ENCODE measurements at regions not wholly inside any gene's neighbourhood (a gene's known extent, or its start where the extent isn't known, plus 50 kb on each side); places are given as distances from the start of the nearest gene placed in this dataset.

- no peak for DNase-seq (ENCODE audit: low spot score)
- intact Hi-C loops (cut with DNase I): no loop called here
Observed at GRCh38 chr4:38590046-38590445, 74.0 kb upstream of the KLF3 start.

DNA sequence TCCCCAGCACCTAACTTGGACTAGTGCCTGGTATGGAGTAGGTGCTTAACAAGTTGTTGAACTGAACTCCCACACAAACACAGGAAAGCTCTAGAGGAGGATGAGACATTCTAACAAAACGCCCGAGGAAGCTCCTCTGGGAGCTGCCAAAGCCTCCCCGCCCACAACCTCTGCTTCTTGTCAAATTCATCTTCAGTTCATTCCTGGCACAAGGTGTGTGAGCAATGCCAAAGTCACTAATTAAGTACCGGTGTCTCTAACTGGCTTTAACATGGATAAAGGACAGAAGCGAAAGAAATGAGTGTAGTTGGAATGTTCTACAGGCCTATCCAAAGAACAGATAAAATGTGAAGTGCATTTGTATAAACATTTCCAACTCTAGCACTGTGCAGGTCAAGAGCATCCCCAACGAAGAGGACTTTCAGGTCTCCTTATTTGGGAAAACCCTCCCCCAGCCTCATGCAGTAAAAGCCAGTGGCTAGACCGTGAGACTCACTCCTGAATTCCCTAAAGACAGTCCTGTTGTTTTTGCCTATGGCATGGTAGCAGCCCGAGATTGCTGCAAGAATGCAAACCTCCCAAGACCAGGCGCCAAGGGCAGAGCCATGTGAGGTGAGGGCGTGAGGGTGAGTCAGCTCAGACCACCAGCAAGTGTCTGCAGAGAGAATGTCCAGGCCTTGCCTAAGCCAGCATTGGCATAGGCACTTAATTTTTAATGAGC is 72.2 kb upstream of the KLF3 start:
- intact Hi-C loops (cut with DNase I): no loop called here
- DNase-seq (ENCODE audit: low spot score): no peak

DNA sequence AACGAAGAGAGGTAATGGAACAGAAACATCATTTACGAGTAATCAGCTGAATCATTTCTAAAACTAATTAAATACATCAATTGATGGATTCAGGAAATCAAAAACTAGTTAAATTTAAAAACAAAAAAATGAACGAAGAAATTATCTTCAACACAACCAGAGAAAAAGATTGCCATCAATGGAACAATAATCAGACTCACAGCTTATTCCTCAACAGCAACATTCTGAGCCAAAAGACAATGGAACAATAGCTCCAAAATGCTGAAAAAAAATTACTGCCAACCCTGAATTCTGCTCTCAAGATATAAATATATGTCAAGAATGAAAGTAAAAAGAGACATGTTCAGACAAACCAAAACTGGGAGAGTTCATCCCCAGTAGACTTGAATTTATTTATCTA is 65.5 kb upstream of the KLF3 start:
- DNase-seq (ENCODE audit: low spot score): no peak
- intact Hi-C loops (cut with DNase I): no loop called here

DNA sequence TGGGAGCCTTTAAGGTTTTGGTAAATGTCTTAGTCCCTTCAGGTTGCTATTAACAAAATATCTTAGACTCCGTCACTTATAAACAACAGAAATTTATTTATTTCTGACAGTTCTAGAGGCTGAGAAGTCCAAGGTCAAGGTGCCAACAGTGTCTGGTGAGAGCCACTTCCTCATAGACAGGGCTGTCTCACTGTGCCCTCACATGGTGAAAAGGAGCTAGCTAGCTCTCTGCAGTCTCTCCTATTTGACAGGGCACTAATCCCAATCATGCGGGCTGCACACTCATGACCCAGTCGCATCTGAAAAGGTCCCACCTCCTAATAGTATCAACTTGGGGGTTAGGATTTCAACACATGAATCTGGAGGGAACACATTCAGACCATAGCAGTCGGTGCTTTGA is 63.4 kb upstream of the KLF3 start:
- intact Hi-C loops (cut with DNase I): no loop called here
- DNase-seq (ENCODE audit: low spot score): no peak

- intact Hi-C loops (cut with DNase I): no loop called here
- DNase-seq (ENCODE audit: low spot score): no peak
Observed at GRCh38 chr4:38601244-38601915, 62.6 kb upstream of the KLF3 start.

GRCh38 chr4:38601916-38602291 is 62.1 kb upstream of the KLF3 start:
- DNase-seq (ENCODE audit: low spot score): no peak
- intact Hi-C loops (cut with DNase I): no loop called here

DNA sequence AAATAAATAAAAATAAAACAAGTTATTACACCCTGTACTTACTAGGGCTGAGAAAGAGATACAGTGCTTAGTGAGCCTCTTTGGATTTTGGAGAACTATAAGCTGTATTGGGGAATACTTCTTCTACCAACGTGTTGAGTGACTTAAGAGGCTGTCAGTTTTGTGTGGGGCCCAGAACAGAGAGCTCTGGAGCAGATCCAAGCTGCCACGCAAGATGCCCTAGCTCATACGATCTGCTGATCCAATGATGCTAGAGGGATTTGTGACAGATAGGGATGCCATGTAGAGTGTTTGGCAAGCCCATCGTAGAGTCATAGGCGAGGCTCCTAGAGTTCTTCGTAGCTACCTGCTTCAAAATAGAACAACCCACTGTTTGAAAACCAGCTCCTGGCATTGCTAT is 60.3 kb upstream of the KLF3 start:
- intact Hi-C loops (cut with DNase I): no loop called here
- DNase-seq (ENCODE audit: low spot score): no peak

DNA sequence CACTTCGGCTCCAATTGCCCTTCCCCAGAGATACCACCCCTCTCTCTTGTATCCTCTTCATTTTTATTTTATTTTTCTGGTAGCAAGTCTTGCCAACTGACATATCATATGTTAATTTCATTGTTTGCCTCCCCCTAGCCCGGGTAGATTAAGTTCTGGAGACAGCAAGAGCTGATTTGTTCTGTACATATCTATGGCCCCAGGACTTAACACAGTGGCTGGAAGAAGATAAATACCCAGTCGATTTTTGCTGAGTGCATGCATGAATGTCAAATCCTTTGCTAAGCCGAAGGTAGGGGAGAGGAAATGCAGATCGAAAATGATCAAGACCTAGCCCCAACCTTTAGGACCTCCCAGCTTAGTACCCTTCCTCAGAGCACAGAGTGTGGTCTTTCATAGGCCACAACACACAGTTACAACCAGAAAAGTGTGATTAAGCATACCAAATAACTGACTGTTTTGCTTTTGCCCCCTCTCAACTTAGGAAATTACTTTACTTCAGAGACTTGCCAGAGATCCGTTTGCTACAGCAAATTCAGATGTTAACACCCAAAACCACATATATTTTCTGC is 58.7 kb upstream of the KLF3 start:
- intact Hi-C loops (cut with DNase I): loop anchor here in 1 of 2 donors (5.0 kb wide), 1 partner anchor 1307 kb away; no protein-coding TSS in a partner anchor
- no peak for DNase-seq (ENCODE audit: low spot score)

DNA sequence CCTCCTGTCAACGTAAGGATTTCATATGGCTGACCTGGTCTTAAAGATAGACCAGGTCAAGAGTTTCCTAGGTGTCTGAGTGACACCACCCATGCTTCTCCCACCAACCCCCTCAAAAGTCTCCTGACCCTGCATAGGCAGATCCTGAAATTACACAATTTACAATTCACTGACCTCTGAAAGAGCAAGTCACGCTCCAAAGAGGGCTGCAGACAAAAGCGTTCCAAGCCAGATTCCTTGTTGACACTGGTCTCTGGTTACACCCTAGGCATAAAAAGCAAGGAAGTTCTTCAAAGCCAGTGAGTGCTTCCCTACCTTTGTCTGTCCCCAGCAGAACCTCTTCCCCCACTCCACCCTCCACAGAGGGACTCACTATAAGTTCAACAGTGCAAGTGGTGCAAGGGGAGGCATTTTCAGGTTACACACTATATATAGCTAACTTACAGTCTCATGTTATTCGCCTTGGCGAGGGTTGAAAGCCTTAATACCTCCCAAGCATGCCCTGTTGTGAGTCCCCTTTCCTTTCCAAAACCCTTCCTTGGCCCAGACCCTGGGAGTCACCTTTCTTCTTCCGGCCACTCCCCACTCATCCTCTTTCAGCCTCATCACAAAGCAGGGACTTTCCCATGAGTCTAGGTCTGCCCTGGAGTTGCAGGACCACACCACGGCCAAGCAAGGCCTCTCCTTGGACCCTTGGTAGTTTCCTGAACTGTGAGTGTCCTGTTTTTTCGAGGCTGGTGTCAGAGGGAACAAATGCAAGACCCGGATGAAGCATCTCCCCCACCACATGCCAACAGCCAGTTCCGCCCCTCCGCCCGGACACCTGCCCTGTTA is 58.0 kb upstream of the KLF3 start:
- no peak for DNase-seq (ENCODE audit: low spot score)
- intact Hi-C loops (cut with DNase I): loop anchor here in 1 of 2 donors (5.0 kb wide), 1 partner anchor 1306 kb away; no protein-coding TSS in a partner anchor

DNA sequence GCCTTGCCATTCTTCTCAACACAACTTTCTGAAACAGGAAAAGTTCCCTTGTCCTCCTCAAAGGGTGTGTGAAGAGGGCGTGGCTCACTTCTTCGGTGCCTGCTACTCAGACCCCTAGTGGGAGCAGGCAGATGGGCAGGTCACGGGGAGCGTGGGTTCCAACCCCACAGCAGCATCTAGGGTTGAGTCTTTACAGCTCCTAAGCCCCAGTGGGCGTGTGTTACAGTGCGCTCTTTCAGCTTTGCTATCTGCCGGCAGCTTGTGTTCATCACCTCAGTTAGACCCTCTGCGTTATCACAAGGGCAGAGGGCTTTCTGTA is 57.5 kb upstream of the KLF3 start:
- no peak for DNase-seq (ENCODE audit: low spot score)
- intact Hi-C loops (cut with DNase I): loop anchor here in 1 of 2 donors (5.0 kb wide), 1 partner anchor 1306 kb away; no protein-coding TSS in a partner anchor

GRCh38 chr4:38609614-38610013 is 54.4 kb upstream of the KLF3 start:
- DNase-seq (ENCODE audit: low spot score): no peak
- intact Hi-C loops (cut with DNase I): loop anchor here in 1 of 2 donors (5.0 kb wide), 1 partner anchor 1303 kb away; no protein-coding TSS in a partner anchor

DNA sequence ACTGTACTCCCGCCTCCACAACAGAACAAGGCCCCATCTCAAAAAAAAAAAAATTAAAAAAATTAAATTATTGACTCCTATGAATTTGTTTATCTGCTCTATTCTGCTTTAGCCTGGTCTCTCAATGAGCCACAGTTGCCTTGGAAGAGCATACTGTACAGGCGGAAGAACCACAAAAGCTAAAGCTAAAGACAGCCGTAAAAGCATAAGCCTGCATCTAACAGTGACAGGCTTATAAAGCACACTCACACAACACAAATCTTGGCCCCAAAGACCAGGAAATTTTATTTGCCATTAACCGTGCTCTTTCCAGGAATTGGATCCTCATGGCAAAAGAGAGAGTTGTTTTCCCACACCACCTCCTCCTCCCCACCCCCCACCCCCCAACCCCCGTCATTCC is 53.5 kb upstream of the KLF3 start:
- DNase-seq (ENCODE audit: low spot score): no peak
- intact Hi-C loops (cut with DNase I): no loop called here

GRCh38 chr4:38610966-38611431 is 53.0 kb upstream of the KLF3 start:
- intact Hi-C loops (cut with DNase I): no loop called here

GRCh38 chr4:38611676-38612075 is 52.3 kb upstream of the KLF3 start:
- intact Hi-C loops (cut with DNase I): no loop called here
- no peak for DNase-seq (ENCODE audit: low spot score)

More at GRCh38 chr4:38610966-38611431, 53.0 kb upstream of the KLF3 start:
- no peak for DNase-seq (ENCODE audit: low spot score)

- intact Hi-C loops (cut with DNase I): no loop called here
- DNase-seq (ENCODE audit: low spot score): no peak
Observed at GRCh38 chr4:38612646-38613414, 51.2 kb upstream of the KLF3 start.

Measured in posterior vena cava (tissue), 2 donors.